ENCODE measurements at regions not wholly inside any gene's neighbourhood (a gene's known extent, or its start where the extent isn't known, plus 50 kb on each side); places are given as distances from the start of the nearest gene placed in this dataset.
"Not testable (repeated sequence)": the region's sequence is repeated elsewhere in the genome, so short reads cannot be mapped to it uniquely, and the experiment has no call there.

- DNase-seq (ENCODE audit: low read depth in 3 of 3): no peak
Measured at GRCh38 chr10:83982812-83983211, 156.5 kb upstream of the GHITM start.

GRCh38 chr10:83983578-83984255 lies 155.6 kb upstream of the GHITM start:
- DNase-seq (ENCODE audit: low read depth in 3 of 3): no peak

DNA sequence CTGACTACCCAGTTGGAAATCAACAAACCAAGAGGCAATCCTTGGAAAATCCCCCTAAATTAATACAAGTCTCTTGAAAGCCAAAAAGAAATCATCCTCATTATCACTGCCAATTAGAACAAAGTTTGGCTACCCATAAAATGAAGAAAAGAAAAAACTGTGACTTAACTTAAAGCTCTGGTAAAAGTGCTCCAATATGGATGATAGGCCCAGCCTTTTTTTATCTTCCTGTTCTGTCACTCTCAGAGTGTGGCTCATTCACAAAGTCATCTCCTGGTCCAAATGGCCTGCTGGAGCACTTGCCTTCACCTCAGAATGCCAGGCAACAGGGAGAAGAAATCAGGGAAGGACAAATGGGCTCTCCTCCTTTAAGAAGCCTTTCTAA lies 155.1 kb upstream of the GHITM start:
- no peak for DNase-seq (ENCODE audit: low read depth in 3 of 3)

- DNase-seq (ENCODE audit: low read depth in 3 of 3): no peak
Measured at GRCh38 chr10:83986800-83987199, 152.5 kb upstream of the GHITM start.

DNA sequence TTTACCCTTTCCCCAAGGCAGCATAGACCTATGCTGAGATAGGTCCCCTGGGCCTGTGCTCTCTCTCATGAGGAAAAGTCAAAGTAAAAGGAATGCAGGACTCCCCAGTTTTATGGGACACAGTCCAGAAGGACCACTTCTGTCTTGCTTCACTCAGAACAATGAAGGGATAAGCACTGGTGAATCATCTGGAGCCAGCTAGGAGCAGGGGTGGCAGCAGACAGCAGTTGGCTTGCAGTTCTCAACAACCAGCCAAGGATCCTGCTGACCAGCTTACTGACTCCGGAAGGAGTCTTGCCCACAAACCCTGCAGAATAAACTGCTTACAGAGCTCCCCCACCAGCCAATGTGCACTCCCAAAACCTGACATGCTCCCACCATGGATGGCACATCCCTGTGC lies 152.1 kb upstream of the GHITM start:
- DNase-seq (ENCODE audit: low read depth in 3 of 3): no peak

DNA sequence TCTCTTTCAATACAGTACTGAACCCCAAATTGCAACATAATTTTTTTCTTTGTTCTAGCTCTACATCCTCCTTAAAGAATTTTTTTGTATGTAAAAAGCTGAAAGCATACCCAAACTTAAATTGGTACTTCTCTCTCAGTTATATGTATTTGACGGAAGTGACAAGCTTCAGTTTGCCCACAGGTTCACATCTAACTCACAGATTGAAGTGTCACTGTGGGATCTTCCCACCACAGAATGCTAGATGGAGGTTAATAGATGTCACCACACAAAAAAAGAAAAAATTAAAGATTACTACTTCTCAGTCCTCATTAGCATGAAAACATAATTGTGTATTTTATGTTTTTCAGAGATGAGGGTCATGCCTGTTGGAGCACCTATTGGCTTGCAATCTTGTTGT lies 150.9 kb upstream of the GHITM start:
- no peak for DNase-seq (ENCODE audit: low read depth in 3 of 3)

- no peak for DNase-seq (ENCODE audit: low read depth in 3 of 3)
Measured at GRCh38 chr10:83990126-83990525, 149.2 kb upstream of the GHITM start.

- DNase-seq (ENCODE audit: low read depth in 3 of 3): peak in 1 of 3 experiments; percentile 11
Measured at GRCh38 chr10:83991986-83992753, 147.1 kb upstream of the GHITM start.

DNA sequence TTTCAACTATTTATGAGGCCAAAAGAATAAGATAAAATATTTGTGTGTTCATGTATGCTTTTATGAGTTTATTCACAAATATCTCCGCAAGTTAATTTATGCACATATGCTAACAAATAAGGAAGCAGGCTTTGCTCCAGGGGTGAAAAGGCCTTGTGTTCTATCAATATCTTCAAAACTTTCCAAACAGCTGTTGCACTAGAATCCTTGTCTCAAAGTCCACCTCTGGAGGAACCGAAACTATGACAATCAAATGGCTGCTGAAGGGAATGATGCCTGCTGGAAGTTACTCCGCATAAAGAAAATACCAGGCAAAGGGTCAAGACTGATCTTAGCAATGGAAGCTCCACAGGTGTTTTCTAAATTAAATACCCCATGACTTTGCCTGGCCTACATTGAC lies 145.0 kb upstream of the GHITM start:
- no peak for DNase-seq (ENCODE audit: low read depth in 3 of 3)

DNA sequence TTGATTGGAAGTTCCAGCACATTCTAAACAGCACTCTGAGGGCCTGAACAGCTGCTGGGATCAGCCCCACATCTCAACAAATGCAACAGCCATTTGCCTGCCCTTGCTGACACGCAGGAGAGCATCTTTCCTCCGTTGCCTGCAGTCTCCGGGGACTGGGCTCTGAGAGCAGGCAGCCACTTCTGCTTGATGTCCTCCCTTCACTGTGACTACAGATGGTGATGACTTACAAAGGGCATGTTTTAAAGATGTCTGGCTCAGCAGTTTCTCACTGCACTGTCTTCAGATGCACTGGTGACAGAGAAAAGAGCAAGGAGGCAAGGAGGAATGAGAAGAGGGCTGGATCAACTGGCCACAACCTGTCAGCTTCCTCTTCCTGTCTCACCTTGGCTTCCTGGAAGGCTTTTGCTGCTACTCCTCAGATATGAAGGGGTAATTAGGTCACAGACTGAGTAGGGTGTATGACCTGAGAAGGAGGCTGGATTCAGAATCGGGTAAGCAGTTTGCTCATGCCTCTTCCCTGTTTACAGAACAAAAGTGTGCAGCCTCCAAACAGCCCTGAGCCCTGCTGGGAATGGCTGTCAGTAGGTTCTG lies 143.5 kb upstream of the GHITM start:
- no peak for DNase-seq (ENCODE audit: low read depth in 3 of 3)

GRCh38 chr10:84004221-84004620 lies 135.1 kb upstream of the GHITM start:
- no peak for DNase-seq (ENCODE audit: low read depth in 3 of 3)

DNA sequence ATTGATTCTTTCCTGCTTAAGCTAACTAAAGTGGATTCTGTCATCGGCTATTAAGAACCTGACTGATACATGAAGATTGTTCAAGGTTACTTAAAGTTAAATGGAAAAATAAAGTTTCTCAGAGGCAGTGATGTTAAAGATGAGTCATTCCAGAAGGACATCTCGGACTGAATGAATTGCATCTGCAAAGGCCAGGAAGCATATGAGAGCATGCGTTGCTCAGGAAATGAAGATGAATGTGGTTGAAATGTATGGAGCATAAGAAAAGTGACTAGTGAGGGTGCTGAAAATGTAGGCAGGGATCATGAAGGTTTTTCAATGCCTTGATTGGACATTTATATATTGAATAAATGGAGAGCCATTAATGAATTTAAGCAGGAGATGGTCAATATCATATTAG lies 133.9 kb upstream of the GHITM start:
- no peak for DNase-seq (ENCODE audit: low read depth in 3 of 3)

DNA sequence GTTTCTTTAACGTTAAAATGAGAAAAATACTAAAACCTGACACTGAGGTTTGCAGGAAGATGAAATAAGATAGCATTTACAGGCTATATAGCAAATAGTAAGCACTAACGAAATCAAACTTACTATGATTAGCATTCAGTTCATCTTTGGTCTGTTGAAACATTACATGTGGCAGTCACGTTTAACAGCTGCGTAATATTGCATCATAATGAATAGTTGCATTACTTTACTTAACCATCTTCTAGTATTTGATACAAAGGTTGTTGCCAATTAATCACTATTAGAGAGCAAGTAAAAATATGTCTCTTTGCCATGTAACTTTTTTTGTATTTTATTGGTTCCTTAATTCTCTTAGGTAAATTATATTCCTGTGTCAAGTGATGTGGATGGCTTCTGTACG lies 131.8 kb upstream of the GHITM start:
- no peak for DNase-seq (ENCODE audit: low read depth in 3 of 3)

DNA sequence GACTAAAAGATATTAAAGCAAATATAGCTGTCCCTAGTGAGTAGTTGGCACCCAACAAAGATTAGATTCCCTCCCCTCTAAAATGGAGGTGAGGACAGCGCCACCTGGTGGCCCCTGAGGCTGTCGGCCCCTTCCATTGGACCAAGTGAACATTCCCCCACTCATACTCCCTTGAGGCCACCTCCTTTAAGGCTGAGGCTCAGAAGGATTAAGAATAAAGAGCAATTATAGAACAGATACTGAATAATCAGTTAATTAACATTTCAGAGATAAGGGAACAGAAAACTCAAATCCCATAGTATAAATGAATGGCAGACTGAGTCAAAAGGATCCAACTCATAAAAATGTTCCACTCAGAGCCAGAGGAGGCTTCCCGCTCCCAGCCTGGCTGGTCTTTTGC lies 130.4 kb upstream of the GHITM start:
- peak in 1 of 3 experiments; percentile 33 for DNase-seq (ENCODE audit: low read depth in 3 of 3)

- no peak for DNase-seq (ENCODE audit: low read depth in 3 of 3)
Measured at GRCh38 chr10:84012431-84012830, 126.9 kb upstream of the GHITM start.

- no peak for DNase-seq (ENCODE audit: low read depth in 3 of 3)
Measured at GRCh38 chr10:84012831-84013458, 126.4 kb upstream of the GHITM start.

- DNase-seq (ENCODE audit: low read depth in 3 of 3): no peak
Measured at GRCh38 chr10:84015877-84016595, 123.3 kb upstream of the GHITM start.

DNA sequence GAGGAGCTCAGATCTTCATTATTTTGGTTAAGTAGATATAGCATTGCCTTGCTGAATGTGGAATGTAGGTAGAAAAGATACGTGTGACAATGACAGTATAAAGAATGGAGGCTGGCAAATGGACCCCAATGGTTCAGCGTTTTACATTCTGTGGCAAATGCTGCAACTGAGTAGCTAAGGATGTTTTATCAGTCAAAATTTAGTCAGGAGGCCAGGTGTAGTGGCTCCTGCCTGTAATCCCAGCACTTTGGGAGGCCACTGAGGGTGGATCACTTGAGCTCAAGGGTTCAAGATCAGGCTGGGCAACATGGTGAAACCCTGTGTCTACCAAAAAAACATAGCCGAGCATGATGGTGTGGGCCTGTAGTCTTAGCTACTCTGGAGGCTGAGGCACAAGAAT lies 120.5 kb upstream of the GHITM start:
- no peak for DNase-seq (ENCODE audit: low read depth in 3 of 3)

- DNase-seq (ENCODE audit: low read depth in 3 of 3): not testable (repeated sequence)
Measured at GRCh38 chr10:84019854-84020458, 119.4 kb upstream of the GHITM start.

DNA sequence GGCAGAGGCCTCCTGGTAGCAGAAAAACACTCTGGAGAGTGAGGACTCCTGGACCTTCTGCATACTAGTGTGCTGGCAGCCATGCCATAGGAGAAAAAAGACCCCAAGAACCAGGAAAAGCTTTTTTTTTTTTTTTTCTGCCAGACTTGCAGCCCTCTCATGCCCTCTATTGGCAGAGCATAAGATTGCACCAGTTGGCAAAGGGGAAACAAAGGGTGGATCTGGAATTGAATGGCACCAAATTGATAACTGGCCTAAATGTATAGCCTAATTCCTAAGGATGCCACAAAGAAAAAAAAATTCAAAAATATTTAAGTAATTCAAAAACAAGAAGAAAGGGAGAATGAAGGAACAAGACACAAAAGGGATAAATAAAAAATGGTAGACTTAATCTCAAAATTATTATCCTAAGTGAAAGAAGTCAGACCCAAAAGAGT lies 112.5 kb upstream of the GHITM start:
- DNase-seq (ENCODE audit: low read depth in 3 of 3): no peak

- no peak for DNase-seq (ENCODE audit: low read depth in 3 of 3)
Measured at GRCh38 chr10:84029840-84030239, 109.5 kb upstream of the GHITM start.

DNA sequence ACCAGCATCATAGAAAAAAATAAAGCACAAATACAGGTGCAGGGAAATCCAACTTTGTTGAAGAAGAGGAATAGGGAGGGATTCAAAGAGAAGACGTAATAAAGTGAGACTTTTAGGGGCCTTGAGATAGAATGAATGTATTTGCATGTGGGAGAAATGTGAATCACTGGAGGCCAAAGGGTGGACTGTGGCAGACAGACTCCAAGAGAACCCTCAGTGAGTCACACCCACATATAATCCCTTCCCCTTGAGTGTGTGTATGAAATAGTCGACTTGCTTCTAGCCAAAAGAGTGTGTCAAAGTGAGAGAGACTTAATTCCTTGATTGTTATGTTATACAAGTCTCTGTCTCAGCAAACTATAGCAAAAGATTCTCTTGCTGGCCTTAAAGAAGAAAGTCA lies 101.3 kb upstream of the GHITM start:
- no peak for DNase-seq (ENCODE audit: low read depth in 3 of 3)

Measured in stimulated activated CD4-positive, alpha-beta T cell treated with anti-CD3 and anti-CD28 coated beads, TNF-alpha, amount 100 ng/mL, for 24 hours (primary cell).